K562 (cell line): ENCODE measurements at regions not wholly inside any gene's neighbourhood (a gene's known extent, or its start where the extent isn't known, plus 50 kb on each side); places are given as distances from the start of the nearest gene placed in this dataset.

Experiments used
- ATF4 ChIP-seq: fragments of 450-650 bp; formaldehyde crosslinking; IDR thresholded peaks from 2 replicates; pipeline ENCODE4 v1.4.0; 2022; ENCODE audit warnings: mild to moderate bottlenecking, moderate library complexity
- ATF6 ChIP-seq: sonication (generic); formaldehyde crosslinking; IDR thresholded peaks from 2 replicates; pipeline ENCODE4 v1.4.0; 2020; ENCODE audit warnings: mild to moderate bottlenecking, missing genetic modification reagents
- CHAMP1 ChIP-seq: fragments of 450-650 bp; IDR thresholded peaks from 2 replicates; pipeline ENCODE4 v1.6.1; 2016; ENCODE audit warnings: mild to moderate bottlenecking
- EP300 ChIP-seq: IDR thresholded peaks from 2 replicates; pipeline ENCODE4 v1.6.1; 2012; ENCODE audit warnings: low read length, improper control_type of control experiment
- JUND ChIP-seq, 2 experiments: IDR thresholded peaks; 2 replicates in 1 of 2; 3 replicates in 1 of 2; pipeline ENCODE4 v1.6.1; 2011; ENCODE audit warnings: borderline replicate concordance in 2 of 2, low read depth in 2 of 2, low read length in 2 of 2, improper control_type of control experiment in 1 of 2, missing biosample characterization in 1 of 2, missing genetic modification characterization in 1 of 2, missing genetic modification reagents in 1 of 2
- MXI1 ChIP-seq: IDR thresholded peaks from 2 replicates; pipeline ENCODE4 v1.6.1; 2011; ENCODE audit warnings: low read depth, mild to moderate bottlenecking, improper control_type of control experiment, low read length
- NBN ChIP-seq: fragments of 450-650 bp; IDR thresholded peaks from 2 replicates; pipeline ENCODE4 v1.6.1; 2016; ENCODE audit warnings: low read depth, mild to moderate bottlenecking
- NFE2L1 ChIP-seq: fragments of 450-650 bp; IDR thresholded peaks from 2 replicates; pipeline ENCODE4 v1.6.1; 2016; ENCODE audit warnings: missing genetic modification characterization, low read depth, mild to moderate bottlenecking, missing compliant biosample characterization, moderate library complexity, borderline replicate concordance
- NFYB ChIP-seq: IDR thresholded peaks from 2 replicates; pipeline ENCODE4 v1.6.1; 2011; ENCODE audit warnings: mild to moderate bottlenecking, moderate library complexity; ENCODE audit not compliant: insufficient read length; ENCODE audit errors: extremely low read depth
- POU5F1 ChIP-seq: fragments of 150-350 bp; IDR thresholded peaks from 2 replicates; pipeline ENCODE4 v1.6.1; 2014; ENCODE audit warnings: borderline replicate concordance, low read length, low read depth, mild to moderate bottlenecking; ENCODE audit not compliant: partially characterized antibody
- SMAD4 ChIP-seq: fragments of 250-450 bp; sonication (Bioruptor Pico); conservative IDR thresholded peaks from 2 replicates; pipeline ENCODE4 v1.8.0; 2021; ENCODE audit warnings: inconsistent platforms, mild to moderate bottlenecking, moderate library complexity
- THRB ChIP-seq: fragments of 450-650 bp; formaldehyde crosslinking; conservative IDR thresholded peaks from 2 replicates; pipeline ENCODE4 v1.4.0; 2022; ENCODE audit warnings: mild to moderate bottlenecking, missing genetic modification characterization
- USF1 ChIP-seq: sonication (generic); formaldehyde crosslinking; IDR thresholded peaks from 2 replicates; pipeline ENCODE4 v1.9.0; 2022; ENCODE audit warnings: mild to moderate bottlenecking, missing genetic modification reagents
- XRCC3 ChIP-seq: fragments of 450-650 bp; IDR thresholded peaks from 2 replicates; pipeline ENCODE4 v1.6.1; 2017; ENCODE audit warnings: mild to moderate bottlenecking, moderate library complexity
- ZNF280A ChIP-seq: fragments of 450-650 bp; IDR thresholded peaks from 2 replicates; pipeline ENCODE4 v1.6.1; 2018; ENCODE audit warnings: mild to moderate bottlenecking, low read depth; ENCODE audit not compliant: partially characterized antibody
- ZNF561 ChIP-seq: fragments of 450-650 bp; formaldehyde crosslinking; conservative IDR thresholded peaks from 2 replicates; pipeline ENCODE4 v1.4.0; 2020; ENCODE audit warnings: mild to moderate bottlenecking, moderate library complexity
- ZNF75A ChIP-seq: fragments of 450-650 bp; formaldehyde crosslinking; IDR thresholded peaks from 2 replicates; pipeline ENCODE4 v1.4.0; 2020; ENCODE audit warnings: mild to moderate bottlenecking

GRCh38 chr10:9825491-9826018, 1192.1 kb upstream of the CELF2 start (continued):
- TF ChIP-seq CHAMP1 (peak; percentile 83), NFE2L1 (tag) (peak; percentile 83), XRCC3 (no peak), JUND (IDR thresholded peaks at IDR 0.05; ENCODE audit: borderline replicate concordance, low read depth, low read length) (peak; percentile 52; the same call in 1 of the 2 replicates), JUND (tag; IDR thresholded peaks at IDR 0.05; ENCODE audit: borderline replicate concordance, low read depth, low read length) (peak; percentile 91; the same call in 2 of the 3 replicates), MXI1 (no peak), ATF4 (peak; percentile 94), THRB (CRISPR knock-in tag) (peak; percentile 80; the same call in 1 of the 2 replicates), SMAD4 (peak; percentile 99), ZNF280A (no peak), ZNF561 (CRISPR knock-in tag) (peak; percentile 94), POU5F1 (no peak), NBN (peak; percentile 41; the same call in 1 of the 2 replicates), NFYB (no peak), EP300 (peak; percentile 90), ATF6 (CRISPR knock-in tag) (no peak), USF1 (CRISPR knock-in tag) (no peak), ZNF75A (CRISPR knock-in tag) (peak; percentile 81)
